GM18867 (cell line): ENCODE measurements at regions not wholly inside any gene's neighbourhood (a gene's known extent, or its start where the extent isn't known, plus 50 kb on each side); places are given as distances from the start of the nearest gene placed in this dataset.
"Not testable (repeated sequence)": the region's sequence is repeated elsewhere in the genome, so short reads cannot be mapped to it uniquely, and the experiment has no call there.

Source experiments
- ATAC-seq: cut with Tn5 transposase; IDR thresholded peaks from one replicate; pipeline ENCODE4 v1.9.1; 2021; ENCODE audit warnings: mild to moderate bottlenecking, moderate library complexity; ENCODE audit not compliant: unreplicated experiment

DNA sequence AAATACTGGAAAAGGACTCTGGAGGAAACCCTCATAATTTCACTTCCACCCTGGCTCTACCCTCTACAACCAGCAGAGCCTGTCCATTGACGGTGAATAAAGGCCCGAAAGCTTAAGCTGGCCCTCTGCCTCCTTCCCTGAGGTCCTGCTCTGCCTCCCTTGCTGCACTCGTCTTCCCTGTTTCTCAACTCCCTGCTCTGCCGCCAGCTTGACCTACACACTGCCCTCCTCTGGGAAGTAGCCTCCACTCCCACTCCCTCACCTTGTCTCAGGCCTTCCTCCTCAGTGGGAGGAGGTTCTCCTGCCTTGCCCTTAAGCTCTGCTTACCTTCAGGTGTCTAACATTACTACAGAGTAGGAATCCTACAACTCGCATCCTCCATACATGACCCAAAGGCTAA, 608.6 kb upstream of the NR3C2 start:
- ATAC-seq, result no peak

DNA sequence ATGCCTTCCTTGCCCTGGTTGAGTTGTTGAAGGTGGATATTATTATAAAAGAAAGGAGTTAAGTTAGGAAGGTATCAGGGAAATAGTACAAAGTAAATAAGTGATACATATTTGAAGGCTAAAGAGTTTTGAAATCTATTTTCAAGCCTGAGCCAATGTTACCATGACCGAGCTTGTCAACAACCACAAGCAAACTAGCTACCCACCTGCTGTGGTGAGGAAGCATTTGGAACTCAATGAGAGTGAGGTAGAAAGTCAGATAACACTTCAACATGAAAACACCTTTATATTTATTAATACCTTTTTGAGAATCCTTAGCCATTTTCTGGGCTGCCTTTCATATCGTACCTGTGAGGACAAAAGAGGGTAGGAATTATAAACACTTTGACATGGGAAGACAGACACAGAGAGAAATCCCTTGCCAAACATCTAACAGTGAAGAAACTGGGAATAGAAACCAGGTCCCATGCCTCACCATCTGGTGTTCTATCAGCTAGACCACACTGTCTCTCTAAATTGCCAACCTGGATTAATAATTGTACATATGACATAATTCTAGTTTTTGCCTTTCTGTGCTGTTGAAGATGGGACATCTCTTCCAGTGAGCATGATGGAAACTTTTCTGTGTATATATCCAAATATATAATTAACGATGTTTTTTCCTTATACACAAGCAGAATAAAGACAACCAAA, 606.4 kb upstream of the NR3C2 start:
- no peak for ATAC-seq

DNA sequence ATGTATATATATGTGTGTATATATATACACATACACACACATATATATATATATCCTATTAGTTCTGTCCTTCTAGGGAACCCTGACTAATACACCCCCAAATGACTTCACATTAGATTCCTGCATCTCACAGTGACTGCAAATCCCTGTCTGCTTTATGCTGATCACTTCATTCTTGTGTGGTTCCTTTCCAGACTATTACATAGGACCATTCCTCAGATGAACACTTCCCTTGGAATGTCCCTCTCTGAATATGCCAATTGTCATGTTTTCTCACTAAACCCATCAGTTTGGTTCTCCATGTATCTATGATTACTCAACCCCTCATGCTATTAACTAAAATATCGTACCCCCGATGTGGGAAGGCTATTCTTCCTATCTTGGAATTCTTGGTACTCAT, 605.2 kb upstream of the NR3C2 start:
- no peak for ATAC-seq

DNA sequence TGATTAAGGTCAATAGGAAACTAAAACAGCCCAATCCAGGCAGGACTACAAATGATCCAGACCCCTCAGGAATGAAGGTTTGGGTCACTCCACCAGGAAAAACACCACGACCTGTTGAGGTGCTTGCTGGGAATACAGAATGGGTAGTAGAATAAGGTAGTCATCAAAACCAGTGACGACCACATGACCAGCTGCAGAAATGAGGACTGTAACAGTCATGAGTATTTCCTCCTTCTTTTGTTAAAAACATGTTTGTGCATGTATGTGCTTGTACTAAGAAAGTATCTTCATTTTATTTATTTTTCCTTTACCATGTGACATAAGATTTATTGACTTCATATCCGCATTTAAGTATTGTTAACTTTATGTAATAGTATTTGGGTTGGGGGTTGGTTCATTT, 603.5 kb upstream of the NR3C2 start:
- ATAC-seq, result no peak

DNA sequence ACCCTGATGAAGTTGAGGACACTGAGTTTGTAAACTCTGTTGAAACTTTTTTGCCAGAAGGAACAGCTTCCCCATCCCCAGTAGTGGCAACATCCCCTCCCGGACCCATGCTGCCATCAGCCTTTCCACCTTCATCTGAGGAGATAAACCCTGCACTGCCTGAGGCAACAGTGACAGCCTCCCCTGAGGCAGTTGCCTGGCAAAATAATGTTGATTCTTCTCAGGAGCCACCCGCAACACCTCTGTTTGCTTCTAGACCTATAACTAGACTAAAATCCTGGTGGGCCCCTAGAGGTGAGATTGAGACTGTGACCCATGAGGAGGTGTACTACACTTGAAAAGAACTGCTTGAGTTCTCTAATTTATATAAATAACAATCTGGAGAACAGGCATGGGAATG, 597.6 kb upstream of the NR3C2 start:
- ATAC-seq, result not testable (repeated sequence)

DNA sequence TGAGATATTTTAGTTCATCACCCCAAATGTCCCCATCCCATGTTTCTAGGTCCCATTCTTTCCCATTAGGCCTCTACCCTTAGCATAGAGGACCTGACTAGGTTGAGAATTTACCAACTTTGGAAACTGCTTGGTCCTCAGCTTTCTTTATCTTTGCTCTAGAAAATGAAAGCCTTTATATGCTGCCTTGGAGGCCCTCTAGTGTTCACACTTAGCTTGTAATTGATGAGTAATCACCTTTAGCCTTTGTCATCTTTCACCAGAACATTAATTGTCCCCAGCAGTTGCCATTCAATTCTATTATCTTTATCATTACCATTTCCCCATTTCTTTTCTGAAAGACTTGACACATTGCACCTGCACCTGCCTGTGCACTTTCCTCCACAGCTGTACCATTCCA, 589.2 kb upstream of the NR3C2 start:
- ATAC-seq, result peak; percentile 82

DNA sequence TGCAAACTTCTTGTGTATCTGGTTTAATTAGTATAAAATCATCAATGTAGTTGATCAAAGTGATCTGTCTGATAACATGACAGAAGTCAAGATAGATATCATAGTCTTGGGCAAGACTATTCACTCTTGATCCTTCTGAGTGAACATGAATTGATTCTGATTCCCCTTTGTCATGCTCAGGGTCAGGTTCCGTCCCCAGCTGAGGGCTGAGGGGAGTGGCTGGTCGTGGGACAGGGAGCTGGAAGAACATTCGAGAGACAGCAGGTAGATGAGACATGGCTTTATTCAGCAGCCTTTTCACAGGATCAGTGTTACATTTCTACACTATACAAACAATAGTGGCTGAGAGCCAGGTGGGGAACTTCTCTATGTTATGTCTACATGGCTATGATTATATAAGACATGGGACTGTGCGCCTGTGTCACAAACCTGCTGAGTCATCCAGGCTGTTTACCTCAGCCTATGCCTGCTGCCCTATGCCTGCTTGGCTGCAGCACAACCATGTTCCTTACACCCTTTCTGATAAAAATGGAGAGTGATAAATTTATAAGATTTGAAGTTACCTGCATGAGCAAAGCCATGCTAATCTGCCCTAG, 586.9 kb upstream of the NR3C2 start:
- no peak for ATAC-seq

DNA sequence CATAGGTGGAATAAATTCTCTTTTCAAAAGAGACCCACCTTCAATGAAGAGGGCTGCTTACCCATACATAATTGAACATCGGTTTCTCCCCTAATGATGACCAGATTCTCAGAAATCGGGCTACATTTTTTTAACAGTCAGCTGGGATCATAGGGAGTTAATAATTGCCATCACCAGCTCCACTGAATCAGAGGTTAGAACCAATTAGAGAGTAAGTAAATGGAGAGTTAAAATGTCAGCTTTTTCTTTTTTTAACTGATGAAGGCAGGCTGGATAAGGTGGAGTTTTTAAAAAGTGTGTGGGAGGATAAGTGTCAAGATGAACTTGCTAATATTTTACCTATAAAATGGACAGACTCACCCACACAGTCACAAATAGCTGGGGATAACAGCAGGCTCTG, 584.5 kb upstream of the NR3C2 start:
- ATAC-seq, result no peak

DNA sequence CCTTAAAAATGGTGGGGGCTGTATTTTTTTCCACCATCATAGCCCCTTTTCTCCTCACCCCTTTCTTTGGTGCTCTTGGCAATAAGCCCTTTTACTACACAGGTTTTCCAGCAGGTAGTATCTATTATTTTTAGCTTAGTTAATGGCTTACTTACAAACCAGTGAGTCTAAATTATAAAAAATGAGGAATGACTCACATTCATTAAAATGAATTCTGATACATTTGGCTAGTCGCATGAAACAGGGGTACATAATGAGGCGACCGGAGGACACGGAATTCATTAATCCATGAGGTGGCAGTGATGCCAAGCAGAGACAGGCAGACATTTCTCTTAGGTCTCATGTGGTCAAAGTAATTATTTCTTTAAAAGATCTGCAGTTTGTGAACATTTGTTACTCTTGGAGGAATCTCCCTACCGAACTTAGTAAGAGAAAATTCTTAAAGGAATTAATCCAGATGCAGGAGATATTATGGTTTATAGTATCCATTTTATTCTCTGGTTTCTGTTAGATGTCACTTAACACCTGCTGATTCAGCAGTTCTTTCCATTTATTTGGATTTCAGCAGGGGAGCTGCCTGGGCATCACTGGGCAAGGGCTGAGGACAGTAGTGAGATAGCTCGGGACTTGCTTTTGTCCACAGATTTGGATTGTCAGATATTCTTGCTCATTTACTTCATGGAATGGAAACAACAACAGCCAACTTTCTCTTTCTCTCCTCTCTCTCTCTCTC, 575.0 kb upstream of the NR3C2 start:
- ATAC-seq, result no peak

DNA sequence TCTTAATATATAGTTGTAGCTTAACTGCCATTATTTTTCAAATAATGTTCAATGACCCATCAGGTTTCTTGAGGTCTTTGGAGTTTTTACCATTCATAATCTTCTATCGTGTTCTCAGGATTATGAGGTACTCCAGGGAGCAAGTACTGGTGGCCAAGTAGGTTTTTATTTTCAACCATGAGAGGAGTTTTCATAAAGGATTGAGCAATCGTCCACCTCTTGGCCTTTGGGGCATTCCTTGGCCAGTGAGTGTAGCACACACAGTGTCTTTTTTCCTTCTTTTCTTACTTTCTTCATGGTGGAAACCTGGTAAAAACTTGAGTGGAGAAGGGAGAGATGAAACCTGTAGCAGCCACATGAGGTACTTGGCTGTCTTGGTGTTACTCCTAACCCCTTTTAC, 567.0 kb upstream of the NR3C2 start:
- no peak for ATAC-seq

DNA sequence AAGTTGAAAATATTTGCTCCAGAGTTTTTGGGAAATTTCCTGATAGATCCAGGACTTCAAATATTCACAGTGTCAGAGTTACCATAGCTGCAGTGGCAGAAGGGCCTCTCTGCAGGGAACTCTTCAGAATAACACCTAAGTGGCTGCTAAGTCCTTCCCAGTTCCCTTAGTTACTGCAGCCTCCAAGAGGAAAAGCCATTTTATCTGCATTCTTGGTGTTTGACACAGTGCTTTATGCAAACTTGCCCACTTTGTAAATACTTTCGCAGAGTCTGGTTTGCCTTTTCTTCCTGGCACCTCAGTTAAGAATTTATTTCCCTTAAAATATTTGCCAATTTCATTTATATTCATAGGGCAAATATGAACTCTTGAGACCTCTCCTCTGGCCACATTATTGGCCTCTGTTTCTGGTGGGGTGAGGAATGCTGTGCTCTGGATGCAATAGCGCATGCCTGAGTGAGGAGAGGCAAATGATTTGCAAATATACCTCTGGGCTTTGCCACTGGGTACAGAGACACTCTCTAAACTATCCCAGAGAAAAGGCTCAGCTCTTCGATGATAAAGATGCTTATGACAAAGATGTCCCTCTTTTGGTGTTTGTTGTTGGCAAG, 566.3 kb upstream of the NR3C2 start:
- ATAC-seq, result no peak

DNA sequence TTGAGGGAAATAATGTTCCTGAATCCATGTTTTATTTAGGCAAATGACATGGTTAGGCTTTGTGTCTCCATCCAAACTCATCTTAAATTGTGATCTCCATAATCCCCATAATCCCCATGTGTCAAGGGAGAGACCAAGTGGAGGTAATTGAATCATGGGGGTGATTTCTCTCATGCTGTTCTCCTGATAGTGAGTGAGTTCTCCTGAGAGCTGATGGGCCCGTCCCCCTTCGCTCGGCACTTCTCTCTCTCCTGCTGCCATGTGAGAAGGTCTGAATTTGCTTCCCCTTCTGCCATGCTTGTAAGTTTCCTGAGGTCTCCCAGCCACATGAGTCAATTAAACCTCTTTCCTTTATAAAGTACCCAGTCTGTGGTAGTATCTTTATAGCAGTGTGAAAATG, 563.0 kb upstream of the NR3C2 start:
- ATAC-seq, result no peak

DNA sequence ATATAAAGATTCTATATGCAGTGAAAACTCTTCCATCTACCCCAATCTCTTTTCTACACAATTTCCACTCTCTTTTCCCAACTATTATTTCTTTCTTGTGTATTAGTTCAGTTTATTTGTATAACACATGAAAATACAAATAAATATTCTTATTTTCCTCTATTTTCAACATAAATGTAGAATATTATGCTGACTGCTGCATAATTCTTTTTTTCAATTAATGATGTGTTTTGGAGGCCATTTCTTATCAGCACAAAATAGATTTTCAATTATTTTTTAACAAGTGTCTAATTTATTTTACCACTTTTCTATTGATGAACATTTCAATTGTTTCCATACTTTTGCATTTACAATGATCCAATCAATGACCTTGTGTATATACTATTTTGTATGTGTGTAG, 557.7 kb upstream of the NR3C2 start:
- ATAC-seq, result no peak

DNA sequence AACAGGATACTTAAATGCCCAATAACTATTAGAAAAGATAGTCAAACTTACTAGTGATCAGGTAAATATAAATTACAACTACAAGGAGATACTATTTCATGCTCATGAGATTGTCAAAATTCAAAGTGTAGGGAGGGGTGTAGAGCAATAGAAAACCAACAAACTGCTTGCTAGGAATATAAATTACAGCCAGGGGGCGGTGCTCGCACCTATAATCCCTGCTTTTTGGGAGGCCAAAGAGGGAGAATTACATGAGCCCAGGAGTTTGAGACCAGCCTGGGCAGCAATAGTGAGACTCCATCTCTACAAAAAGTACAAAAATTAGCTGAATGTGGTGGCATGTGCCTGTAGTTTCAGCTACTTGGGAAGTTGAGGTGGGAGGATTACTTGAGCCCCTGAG, 556.5 kb upstream of the NR3C2 start:
- peak; percentile 60 for ATAC-seq

DNA sequence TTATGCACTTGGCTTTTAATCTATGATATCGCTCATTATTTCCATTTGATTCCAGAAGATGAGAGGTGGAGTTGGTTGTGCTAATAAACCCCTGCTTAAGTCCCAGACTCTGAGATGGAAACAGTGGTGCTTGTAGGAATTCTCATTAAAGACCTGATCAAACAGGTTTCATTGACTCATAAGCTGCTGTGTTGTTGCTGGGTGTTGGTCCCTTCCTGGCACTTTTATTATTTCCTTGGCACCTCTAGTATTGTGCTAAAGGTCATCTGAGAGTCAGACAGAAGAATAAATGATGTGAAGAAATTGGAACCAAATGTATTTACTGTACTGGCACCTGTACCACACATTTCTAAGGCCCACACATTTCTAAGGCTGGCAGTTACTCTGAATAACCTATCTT, 544.7 kb upstream of the NR3C2 start:
- ATAC-seq, result no peak

DNA sequence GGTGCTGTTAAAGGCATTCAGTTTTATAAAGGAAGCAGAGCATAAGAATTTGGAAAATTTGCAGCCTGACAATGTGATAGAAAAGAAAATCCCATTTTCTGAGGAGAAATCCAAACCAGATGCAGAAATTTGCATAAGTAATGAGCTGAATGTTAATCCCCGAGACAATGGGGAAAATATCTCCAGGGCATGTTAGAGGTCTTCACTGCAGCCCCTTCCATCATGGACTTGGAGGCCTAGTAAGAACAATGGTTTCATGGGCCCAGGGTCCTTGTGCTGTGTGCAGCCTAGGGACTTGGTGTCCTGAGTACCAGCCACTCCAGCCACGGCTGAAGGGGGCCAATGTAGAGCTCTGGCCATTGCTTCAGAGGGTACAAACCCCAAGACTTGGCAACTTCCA, 542.7 kb upstream of the NR3C2 start:
- ATAC-seq, result no peak

DNA sequence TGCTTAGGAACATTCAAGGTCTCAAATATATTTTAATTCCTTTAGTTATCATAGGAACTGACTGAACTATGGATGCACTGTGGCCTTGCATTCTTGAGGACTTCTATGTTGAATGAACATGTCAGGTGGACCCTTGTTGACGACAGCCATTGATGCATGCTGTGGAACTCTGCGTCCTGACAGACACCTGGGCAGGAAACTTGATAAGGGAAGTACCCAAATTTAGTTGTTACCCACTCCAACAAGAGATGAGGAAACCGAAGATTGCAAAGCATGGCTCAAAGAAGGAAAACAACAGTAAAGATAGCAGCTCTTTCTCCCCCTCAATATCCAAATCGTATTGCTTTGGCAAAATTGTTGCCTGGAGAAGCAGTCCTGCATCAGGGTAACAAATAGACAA, 540.0 kb upstream of the NR3C2 start:
- no peak for ATAC-seq

DNA sequence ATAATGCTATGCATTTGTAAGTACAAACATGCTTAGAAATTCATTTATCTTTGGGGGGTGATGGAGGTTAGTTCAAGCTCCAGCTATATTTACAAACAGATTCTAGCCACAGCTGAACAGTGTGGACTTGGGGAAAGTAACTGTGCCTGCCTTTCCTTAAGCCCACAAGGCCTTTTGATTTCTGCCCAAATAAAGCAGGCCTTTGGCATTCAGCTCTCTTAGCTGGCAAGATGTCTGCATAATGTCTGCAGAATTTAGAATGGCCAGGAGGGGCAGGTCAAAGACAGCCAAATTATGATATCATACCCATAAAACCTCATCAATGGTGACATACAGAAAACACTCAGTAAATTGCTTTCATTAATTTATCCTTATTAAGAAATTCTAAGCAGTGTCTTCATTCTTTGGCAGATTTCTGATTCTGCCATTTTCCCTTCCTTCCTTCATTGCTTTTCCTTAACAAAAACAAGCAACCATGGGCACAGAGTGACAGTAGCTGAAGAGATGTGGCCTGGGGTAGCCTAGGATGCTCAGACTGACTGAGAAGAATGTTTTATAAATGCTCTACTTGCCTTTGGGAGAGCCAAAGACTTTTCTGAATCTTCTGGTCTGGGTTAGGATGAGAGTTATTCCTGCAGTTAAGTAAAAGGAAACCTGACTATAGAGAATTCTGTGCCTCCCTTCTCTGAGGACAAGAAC, 538.7 kb upstream of the NR3C2 start:
- no peak for ATAC-seq

DNA sequence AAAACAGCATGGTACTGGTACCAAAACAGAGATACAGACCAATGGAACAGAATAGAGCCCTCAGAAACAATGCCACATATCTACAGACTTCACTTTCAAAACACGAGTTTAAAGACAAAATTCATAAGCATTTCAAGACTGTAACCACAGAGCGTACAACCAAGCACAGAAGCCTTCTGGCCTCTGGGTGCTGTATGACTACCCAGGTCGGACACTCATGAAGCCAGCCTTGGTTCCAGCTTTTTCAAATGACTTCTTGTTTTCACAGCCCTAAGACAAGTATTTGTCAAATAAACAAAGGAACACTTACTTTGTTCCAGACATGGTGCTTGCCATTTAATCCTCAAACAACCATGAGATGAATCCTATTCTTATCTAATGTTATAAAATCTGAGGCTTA, 536.1 kb upstream of the NR3C2 start:
- no peak for ATAC-seq

DNA sequence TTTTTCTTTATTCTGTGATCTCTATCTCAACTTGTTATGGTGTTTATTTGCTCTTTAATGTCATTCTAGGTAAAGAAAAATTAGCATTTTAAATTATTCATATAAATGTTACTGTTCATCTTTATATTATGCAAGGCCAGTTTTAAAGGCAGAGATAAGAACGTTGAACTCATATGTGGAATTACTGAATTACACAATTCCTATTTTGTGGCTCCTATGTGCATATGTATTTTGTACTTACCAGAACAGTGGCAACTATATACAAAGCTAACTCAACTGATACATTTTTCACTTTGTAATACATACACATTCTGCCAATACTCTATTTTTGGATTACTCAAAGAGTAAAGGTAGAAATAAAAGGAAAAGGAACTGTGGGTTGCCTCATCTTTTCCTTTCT, 533.2 kb upstream of the NR3C2 start:
- ATAC-seq, result no peak

DNA sequence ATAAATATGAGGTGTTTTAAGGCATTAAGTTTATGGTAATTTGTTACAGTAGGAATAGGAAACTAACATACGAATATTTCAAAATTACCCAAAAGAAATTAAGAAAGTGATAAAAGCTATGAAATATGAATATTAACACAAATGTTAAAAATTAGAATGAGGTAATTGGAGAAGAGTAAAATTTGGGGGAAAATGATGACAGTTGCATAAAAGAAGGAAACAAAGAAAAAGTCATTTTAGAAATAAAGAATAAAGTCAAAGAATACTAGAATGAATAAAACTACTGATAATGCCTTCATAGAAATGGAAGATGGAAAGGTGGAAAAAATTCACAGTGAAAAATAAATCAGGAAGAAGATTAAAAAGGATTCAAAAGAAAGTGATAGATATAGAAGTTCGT, 522.9 kb upstream of the NR3C2 start:
- no peak for ATAC-seq
